ENCODE measurements at regions not wholly inside any gene's neighbourhood (a gene's known extent, or its start where the extent isn't known, plus 50 kb on each side); places are given as distances from the start of the nearest gene placed in this dataset.

- Mint-ChIP-seq H3K27ac (no peak overlapping the region), H3K9me3 (no peaks in the 10 kb centered on the region), H3K36me3 (no peaks in the 10 kb centered on the region), H3K27me3 (ENCODE audit: insufficient read depth, low read depth) (peaks cover 4% of the 10 kb centered on the region), H3K4me1 (no peaks in the 10 kb centered on the region), H3K4me3 (no peak overlapping the region)
- Histone ChIP-seq H3K9me3 (ENCODE audit: low read depth) (no peaks in the 10 kb centered on the region), H3K9ac (no peak overlapping the region), H3K4me1 (peaks cover 4% of the 10 kb centered on the region), H3K4me3 (no peak overlapping the region), H4K20me1 (ENCODE audit: low read depth) (no peaks in the 10 kb centered on the region), H3K36me3 (no peaks in the 10 kb centered on the region), H3F3A (ENCODE audit: low read depth) (no peaks in the 10 kb centered on the region), H2AFZ (replicated peaks) (no peak overlapping the region), H3K4me2 (no peak overlapping the region), H3K27me3 (no peaks in the 10 kb centered on the region), H3K79me2 (ENCODE audit: low read depth) (no peaks in the 10 kb centered on the region), H3K27ac (no peak overlapping the region)
- DNase-seq (ENCODE audit: low spot score) = no peak
- TF ChIP-seq EZH2phosphoT487 (IDR thresholded peaks at IDR 0.05) (no peak), CTCF (IDR thresholded peaks at IDR 0.05) (no peak), EZH2 (IDR thresholded peaks at IDR 0.05) (no peak)
Observed at GRCh38 chr16:86151239-86151851, 252.4 kb downstream of the IRF8 start.

GRCh38 chr16:86156155-86156554 lies 257.2 kb downstream of the IRF8 start:
- Mint-ChIP-seq H3K4me1 (peaks cover 3% of the 10 kb centered on the region), H3K4me3 (peak overlapping the region; percentile 46), H3K36me3 (no peaks in the 10 kb centered on the region), H3K9me3 (no peaks in the 10 kb centered on the region), H3K27me3 (ENCODE audit: insufficient read depth, low read depth) (peaks cover 9% of the 10 kb centered on the region), H3K27ac (no peak overlapping the region)
- Histone ChIP-seq H3K4me3 (no peak overlapping the region), H3K27me3 (no peaks in the 10 kb centered on the region), H3K27ac (no peak overlapping the region), H3K36me3 (no peaks in the 10 kb centered on the region), H3K9me3 (ENCODE audit: low read depth) (no peaks in the 10 kb centered on the region), H3K4me1 (peaks cover 5% of the 10 kb centered on the region), H3K79me2 (ENCODE audit: low read depth) (no peaks in the 10 kb centered on the region), H3K4me2 (peak overlapping the region; percentile 4), H2AFZ (replicated peaks) (no peak overlapping the region), H3F3A (ENCODE audit: low read depth) (no peaks in the 10 kb centered on the region), H4K20me1 (ENCODE audit: low read depth) (no peaks in the 10 kb centered on the region), H3K9ac (no peak overlapping the region)
- TF ChIP-seq EZH2phosphoT487 (IDR thresholded peaks at IDR 0.05) = no peak
- no peak for TF ChIP-seq CTCF (IDR thresholded peaks at IDR 0.05)
- no peak for TF ChIP-seq EZH2 (IDR thresholded peaks at IDR 0.05)
- peak; percentile 12 for DNase-seq (ENCODE audit: low spot score)

- H3K9ac ChIP-seq = no peak overlapping the region
- H3K4me3 Mint-ChIP-seq = no peak overlapping the region
- H3K36me3 ChIP-seq = no peaks in the 10 kb centered on the region
- peaks cover 9% of the 10 kb centered on the region for H3K27me3 Mint-ChIP-seq (ENCODE audit: insufficient read depth, low read depth)
- no peaks in the 10 kb centered on the region for H3K27me3 ChIP-seq
- no peak overlapping the region for H2AFZ ChIP-seq (replicated peaks)
- H3K27ac ChIP-seq = no peak overlapping the region
- no peaks in the 10 kb centered on the region for H3K36me3 Mint-ChIP-seq
- TF ChIP-seq EZH2 (IDR thresholded peaks at IDR 0.05) (no peak), EZH2phosphoT487 (IDR thresholded peaks at IDR 0.05) (no peak), CTCF (IDR thresholded peaks at IDR 0.05) (no peak)
- DNase-seq (ENCODE audit: low spot score) = no peak
- H3K79me2 ChIP-seq (ENCODE audit: low read depth) = no peaks in the 10 kb centered on the region
- no peak overlapping the region for H3K4me2 ChIP-seq
- H3K9me3 ChIP-seq (ENCODE audit: low read depth) = no peaks in the 10 kb centered on the region
- H3F3A ChIP-seq (ENCODE audit: low read depth) = no peaks in the 10 kb centered on the region
- H3K4me1 ChIP-seq = peaks cover 5% of the 10 kb centered on the region
- H3K4me3 ChIP-seq = no peak overlapping the region
- H3K4me1 Mint-ChIP-seq = peaks cover 3% of the 10 kb centered on the region
- H4K20me1 ChIP-seq (ENCODE audit: low read depth) = no peaks in the 10 kb centered on the region
- H3K27ac Mint-ChIP-seq = no peak overlapping the region
- H3K9me3 Mint-ChIP-seq = no peaks in the 10 kb centered on the region
Observed at GRCh38 chr16:86157616-86158247, 258.8 kb downstream of the IRF8 start.

All from neural progenitor cell (in vitro differentiated cells).